Duodenal mucosa (tissue), 2 donors: ENCODE measurements at regions not wholly inside any gene's neighbourhood (a gene's known extent, or its start where the extent isn't known, plus 50 kb on each side); places are given as distances from the start of the nearest gene placed in this dataset.
"Not testable (repeated sequence)": the region's sequence is repeated elsewhere in the genome, so short reads cannot be mapped to it uniquely, and the experiment has no call there.

Experiments
- H3K27ac ChIP-seq: one replicate; pipeline ENCODE4 v1.7.0; 2013; ENCODE audit warnings: low read depth, low read length
- H3K27me3 ChIP-seq, 2 donors: one replicate each; pipeline ENCODE4 v1.7.0; 2013; ENCODE audit warnings: low read length in 2 of 2, control low read depth in 1 of 2; ENCODE audit not compliant: insufficient read depth in 2 of 2, control insufficient read depth in 1 of 2
- H3K36me3 ChIP-seq, 2 donors: one replicate each; pipeline ENCODE4 v1.7.0; 2013; ENCODE audit warnings: low read length in 2 of 2, control low read depth in 1 of 2; ENCODE audit not compliant: insufficient read depth in 2 of 2, control insufficient read depth in 1 of 2
- H3K4me1 ChIP-seq, 2 donors: one replicate each; pipeline ENCODE4 v1.7.0; 2013; ENCODE audit warnings: low read length in 2 of 2, control low read depth in 1 of 2; ENCODE audit not compliant: insufficient read depth in 2 of 2, control insufficient read depth in 1 of 2
- H3K4me3 ChIP-seq, 2 donors: one replicate each; pipeline ENCODE4 v1.7.0; 2013; ENCODE audit warnings: low read length in 2 of 2, low read depth in 1 of 2
- H3K9ac ChIP-seq, 2 donors: one replicate each; pipeline ENCODE4 v1.7.0; 2013; ENCODE audit warnings: low read length in 2 of 2, low read depth in 1 of 2
- H3K9me3 ChIP-seq, 2 donors: one replicate each; pipeline ENCODE4 v1.7.0; 2013; ENCODE audit warnings: low read length in 2 of 2, control low read depth in 1 of 2; ENCODE audit not compliant: control insufficient read depth in 1 of 2

- Histone ChIP-seq H3K36me3 (no peaks in the 10 kb centered on the region), H3K4me1 (no peaks in the 10 kb centered on the region), H3K9me3 (no peaks in the 10 kb centered on the region), H3K4me3 (no peak overlapping the region), H3K9ac (no peak overlapping the region), H3K27ac (no peak overlapping the region), H3K27me3 (no peaks in the 10 kb centered on the region)
Observed at GRCh38 chr5:87746891-87747377, 334.2 kb upstream of the CCNH start.

GRCh38 chr5:87746341-87746740 lies 333.6 kb upstream of the CCNH start:
- Histone ChIP-seq H3K4me3 (no peak overlapping the region), H3K4me1 (no peaks in the 10 kb centered on the region), H3K9ac (no peak overlapping the region), H3K27ac (no peak overlapping the region), H3K36me3 (no peaks in the 10 kb centered on the region), H3K27me3 (no peaks in the 10 kb centered on the region), H3K9me3 (no peaks in the 10 kb centered on the region)

DNA sequence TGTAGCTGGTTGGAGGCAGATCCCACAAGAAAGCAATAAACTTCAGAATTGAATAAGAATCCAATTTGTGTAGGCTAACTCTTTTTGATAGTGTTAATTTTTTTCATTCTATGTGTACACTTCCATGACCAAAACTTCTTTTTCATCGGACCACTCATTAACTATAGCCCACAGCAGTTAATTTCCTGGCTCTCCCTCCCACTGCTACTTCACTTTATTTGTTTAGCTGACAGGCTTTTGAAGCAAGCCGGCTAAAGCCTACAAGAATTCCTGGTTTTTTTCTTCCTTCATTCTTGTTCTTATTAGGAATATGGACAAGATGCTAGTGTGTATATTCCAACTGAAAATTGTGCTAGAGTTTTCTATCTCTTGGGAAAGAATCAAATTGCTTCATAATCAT lies 329.2 kb upstream of the CCNH start:
- no peak overlapping the region for H3K4me3 ChIP-seq
- no peak overlapping the region for H3K27ac ChIP-seq
- no peaks in the 10 kb centered on the region for H3K4me1 ChIP-seq

DNA sequence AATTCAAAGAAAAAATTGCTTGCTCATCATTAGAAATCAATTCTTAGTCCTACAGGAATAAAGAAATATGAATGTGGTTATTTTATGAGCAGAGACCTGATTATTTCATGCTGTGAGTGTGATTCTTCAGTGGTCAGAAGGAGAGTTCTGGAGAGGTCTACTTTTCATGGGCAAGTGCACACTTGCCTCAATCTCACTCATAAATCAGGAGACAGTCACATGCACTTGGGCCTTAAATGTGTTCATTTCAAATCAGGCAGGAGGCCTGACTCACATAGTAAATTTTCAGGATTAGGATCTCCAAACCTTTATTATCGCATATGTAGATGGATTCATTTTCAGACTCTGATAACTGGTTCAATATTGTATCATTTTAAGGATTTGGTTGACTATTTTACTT lies 323.2 kb upstream of the CCNH start:
- Histone ChIP-seq H3K4me1 (no peaks in the 10 kb centered on the region), H3K9me3 (no peaks in the 10 kb centered on the region), H3K36me3 (no peaks in the 10 kb centered on the region), H3K9ac (no peak overlapping the region), H3K4me3 (no peak overlapping the region), H3K27ac (no peak overlapping the region), H3K27me3 (no peaks in the 10 kb centered on the region)

More for the DNA sequence above, 329.2 kb upstream of the CCNH start:
- no peaks in the 10 kb centered on the region for H3K36me3 ChIP-seq
- H3K9me3 ChIP-seq: no peaks in the 10 kb centered on the region
- no peaks in the 10 kb centered on the region for H3K27me3 ChIP-seq
- H3K9ac ChIP-seq: no peak overlapping the region

DNA sequence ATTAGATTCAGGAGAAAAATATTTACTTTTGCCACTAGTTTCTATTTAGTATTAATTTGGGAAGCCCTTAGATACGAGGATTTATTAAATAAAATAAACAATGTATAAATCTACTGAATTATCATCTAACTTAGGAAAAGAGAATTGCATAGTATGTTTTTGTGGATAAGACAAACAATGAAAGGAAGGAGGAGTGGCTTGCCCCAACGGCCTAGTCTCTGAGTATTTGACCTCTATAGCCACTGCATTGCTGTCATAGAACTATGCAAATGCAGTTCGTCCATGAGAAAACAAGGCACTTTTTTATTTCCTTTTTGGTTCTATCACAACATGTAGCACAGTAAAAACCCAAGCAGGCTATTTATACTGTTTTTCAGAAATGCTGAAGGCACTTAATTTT lies 321.2 kb upstream of the CCNH start:
- Histone ChIP-seq H3K4me1 (no peaks in the 10 kb centered on the region), H3K36me3 (no peaks in the 10 kb centered on the region), H3K27me3 (no peaks in the 10 kb centered on the region), H3K4me3 (no peak overlapping the region), H3K9ac (no peak overlapping the region), H3K27ac (no peak overlapping the region), H3K9me3 (no peaks in the 10 kb centered on the region)

- H3K27me3 ChIP-seq: no peaks in the 10 kb centered on the region
- H3K4me1 ChIP-seq: no peaks in the 10 kb centered on the region
- no peak overlapping the region for H3K27ac ChIP-seq
- no peak overlapping the region for H3K4me3 ChIP-seq
- no peaks in the 10 kb centered on the region for H3K9me3 ChIP-seq
- no peak overlapping the region for H3K9ac ChIP-seq
- H3K36me3 ChIP-seq: no peaks in the 10 kb centered on the region
Observed at GRCh38 chr5:87732875-87733768, 320.4 kb upstream of the CCNH start.

- Histone ChIP-seq H3K36me3 (no peaks in the 10 kb centered on the region), H3K4me1 (no peaks in the 10 kb centered on the region), H3K27ac (no peak overlapping the region), H3K9ac (no peak overlapping the region), H3K9me3 (no peaks in the 10 kb centered on the region), H3K4me3 (no peak overlapping the region), H3K27me3 (no peaks in the 10 kb centered on the region)
Observed at GRCh38 chr5:87729781-87730180, 317.1 kb upstream of the CCNH start.

GRCh38 chr5:87722286-87722685 lies 309.6 kb upstream of the CCNH start:
- H3K9me3 ChIP-seq: peaks cover 0 to 6% of the 10 kb centered on the region in 2 donors
- H3K4me1 ChIP-seq: no peaks in the 10 kb centered on the region
- no peak overlapping the region for H3K4me3 ChIP-seq

GRCh38 chr5:87718224-87718925 lies 305.6 kb upstream of the CCNH start:
- H3K36me3 ChIP-seq, H3K4me3 ChIP-seq, H3K9me3 ChIP-seq, H3K27me3 ChIP-seq, H3K9ac ChIP-seq, H3K4me1 ChIP-seq, H3K27ac ChIP-seq: not testable (repeated sequence)

More at GRCh38 chr5:87722286-87722685, 309.6 kb upstream of the CCNH start:
- H3K27ac ChIP-seq: no peak overlapping the region
- H3K27me3 ChIP-seq: no peaks in the 10 kb centered on the region
- H3K9ac ChIP-seq: no peak overlapping the region
- no peaks in the 10 kb centered on the region for H3K36me3 ChIP-seq

DNA sequence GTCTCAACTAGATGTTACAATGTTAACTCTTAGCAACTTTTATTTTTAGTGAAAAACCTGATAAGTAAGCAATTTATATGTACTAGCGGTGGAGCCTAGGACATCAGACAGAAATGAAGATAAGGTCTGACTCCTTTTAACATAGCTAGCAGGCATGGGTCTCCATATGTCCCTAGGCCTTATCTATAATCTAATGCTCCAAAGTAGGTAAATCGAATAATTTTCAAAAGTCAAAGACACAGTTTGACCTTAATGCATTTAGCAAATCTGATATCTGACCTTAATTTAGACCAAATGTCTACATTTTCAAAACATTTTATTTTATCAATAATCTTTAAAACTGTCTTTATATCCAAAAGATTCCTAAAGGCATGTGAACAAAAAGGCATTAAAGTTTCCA lies 305.0 kb upstream of the CCNH start:
- no peaks in the 10 kb centered on the region for H3K4me1 ChIP-seq
- H3K4me3 ChIP-seq: no peak overlapping the region
- no peak overlapping the region for H3K9ac ChIP-seq
- no peaks in the 10 kb centered on the region for H3K36me3 ChIP-seq
- H3K27ac ChIP-seq: no peak overlapping the region
- peaks cover 0 to 6% of the 10 kb centered on the region in 2 donors for H3K9me3 ChIP-seq
- no peaks in the 10 kb centered on the region for H3K27me3 ChIP-seq
